SH-SY5Y (cell line): ENCODE measurements at regions not wholly inside any gene's neighbourhood (a gene's known extent, or its start where the extent isn't known, plus 50 kb on each side); places are given as distances from the start of the nearest gene placed in this dataset.

Experiments
- GATA2 ChIP-seq: IDR thresholded peaks from 2 replicates; pipeline ENCODE4 v1.6.1; 2011; ENCODE audit warnings: mild to moderate bottlenecking, low read depth, low read length
- GATA3 ChIP-seq: IDR thresholded peaks from 2 replicates; pipeline ENCODE4 v1.6.1; 2011; ENCODE audit warnings: low read depth, mild to moderate bottlenecking, low read length, moderate library complexity

GRCh38 chr17:34499576-34499975, 79.8 kb upstream of the TMEM132E start:
- TF ChIP-seq GATA2 (no peak), GATA3 (no peak)
